ENCODE measurements at regions not wholly inside any gene's neighbourhood (a gene's known extent, or its start where the extent isn't known, plus 50 kb on each side); places are given as distances from the start of the nearest gene placed in this dataset.

GRCh38 chr2:43086451-43087221 is 139.8 kb downstream of the ZFP36L2 start:
- DNase-seq (no peak), ATAC-seq (no peak)

- no peak for DNase-seq
Observed at GRCh38 chr2:43085929-43086328, 140.5 kb downstream of the ZFP36L2 start.

GRCh38 chr2:43085505-43085904 is 140.9 kb downstream of the ZFP36L2 start:
- no peak for ATAC-seq
- DNase-seq: no peak

More at GRCh38 chr2:43085929-43086328, 140.5 kb downstream of the ZFP36L2 start:
- ATAC-seq: no peak

- no peak for DNase-seq
Observed at GRCh38 chr2:43084699-43085091, 141.7 kb downstream of the ZFP36L2 start.

GRCh38 chr2:43083710-43084698 is 142.4 kb downstream of the ZFP36L2 start:
- DNase-seq (no peak), ATAC-seq (no peak)

More at GRCh38 chr2:43084699-43085091, 141.7 kb downstream of the ZFP36L2 start:
- ATAC-seq: no peak

GRCh38 chr2:43082903-43083677 is 143.3 kb downstream of the ZFP36L2 start:
- ATAC-seq: no peak
- no peak for DNase-seq

GRCh38 chr2:43082111-43082894 is 144.1 kb downstream of the ZFP36L2 start:
- no peak for DNase-seq
- no peak for ATAC-seq

- ATAC-seq: no peak
- DNase-seq: no peak
Observed at GRCh38 chr2:43081131-43081765, 145.2 kb downstream of the ZFP36L2 start.

- no peak for ATAC-seq
Observed at GRCh38 chr2:43080571-43081021, 145.8 kb downstream of the ZFP36L2 start.

GRCh38 chr2:43078781-43079755 is 147.3 kb downstream of the ZFP36L2 start:
- ATAC-seq (no peak), DNase-seq (no peak)

More at GRCh38 chr2:43080571-43081021, 145.8 kb downstream of the ZFP36L2 start:
- no peak for DNase-seq

GRCh38 chr2:43078301-43078700 is 148.1 kb downstream of the ZFP36L2 start:
- DNase-seq: no peak
- ATAC-seq: no peak

GRCh38 chr2:43077876-43078275 is 148.5 kb downstream of the ZFP36L2 start:
- ATAC-seq: no peak
- DNase-seq: no peak

GRCh38 chr2:43076676-43077075 is 149.7 kb downstream of the ZFP36L2 start:
- ATAC-seq: no peak

GRCh38 chr2:43075811-43076585 is 150.4 kb downstream of the ZFP36L2 start:
- no peak for DNase-seq
- ATAC-seq: no peak

More at GRCh38 chr2:43076676-43077075, 149.7 kb downstream of the ZFP36L2 start:
- DNase-seq: no peak

- no peak for DNase-seq
- ATAC-seq: no peak
Observed at GRCh38 chr2:43075054-43075593, 151.3 kb downstream of the ZFP36L2 start.

GRCh38 chr2:43074592-43075053 is 151.8 kb downstream of the ZFP36L2 start:
- DNase-seq: no peak
- ATAC-seq: no peak

- DNase-seq (no peak), ATAC-seq (no peak)
Observed at GRCh38 chr2:43074052-43074451, 152.4 kb downstream of the ZFP36L2 start.

GRCh38 chr2:43073401-43073825 is 153.0 kb downstream of the ZFP36L2 start:
- ATAC-seq (no peak), DNase-seq (no peak)

All from stimulated activated naive CD8-positive, alpha-beta T cell treated with anti-CD3 and anti-CD28 coated beads, Interleukin-15, Interleukin-2, amounts not matched to agents 100 U/mL and 50 U/mL, for 24 hours (primary cell).